ENCODE measurements at regions not wholly inside any gene's neighbourhood (a gene's known extent, or its start where the extent isn't known, plus 50 kb on each side); places are given as distances from the start of the nearest gene placed in this dataset.

DNA sequence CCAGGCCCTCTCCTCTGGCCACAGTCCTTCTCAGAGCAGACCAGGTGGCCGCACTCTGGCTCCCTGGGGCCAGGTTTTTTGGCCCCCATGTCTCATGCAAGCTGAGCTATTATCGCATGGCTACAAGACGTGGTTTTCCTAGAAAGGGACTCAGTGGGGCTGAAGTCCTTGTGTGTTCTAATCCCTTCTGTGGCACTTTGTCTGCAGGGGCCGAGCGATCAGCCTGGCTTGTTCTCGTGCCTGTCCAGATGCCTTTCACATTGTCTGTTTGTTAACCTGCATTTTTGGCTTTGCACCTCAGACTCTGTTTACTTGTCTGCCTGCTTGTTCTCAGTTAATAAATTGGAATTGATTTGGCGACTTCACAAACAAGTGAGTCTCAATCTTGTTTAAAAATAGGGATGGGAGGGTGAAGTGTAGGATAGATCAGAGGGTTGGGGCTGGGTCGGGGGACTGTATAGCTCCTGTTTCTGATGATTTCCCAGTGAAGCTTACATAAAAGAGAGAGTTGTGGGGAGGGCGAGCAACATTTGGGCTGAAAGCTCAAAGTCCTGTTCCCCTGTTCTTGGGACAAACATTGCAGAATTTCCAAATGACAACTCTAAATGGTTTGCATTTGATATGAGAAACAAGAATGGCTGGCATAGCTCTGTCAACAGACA lies 440.4 kb downstream of the COG6 start:
- H3K27ac Mint-ChIP-seq, result peak overlapping the region in 1 of 8 donors; percentile 5
- POLR2A ChIA-PET, result interaction anchor here (0.6 kb wide), 1 partner anchor 14 kb away, joined by 3 read pairs; no protein-coding TSS in a partner anchor

DNA sequence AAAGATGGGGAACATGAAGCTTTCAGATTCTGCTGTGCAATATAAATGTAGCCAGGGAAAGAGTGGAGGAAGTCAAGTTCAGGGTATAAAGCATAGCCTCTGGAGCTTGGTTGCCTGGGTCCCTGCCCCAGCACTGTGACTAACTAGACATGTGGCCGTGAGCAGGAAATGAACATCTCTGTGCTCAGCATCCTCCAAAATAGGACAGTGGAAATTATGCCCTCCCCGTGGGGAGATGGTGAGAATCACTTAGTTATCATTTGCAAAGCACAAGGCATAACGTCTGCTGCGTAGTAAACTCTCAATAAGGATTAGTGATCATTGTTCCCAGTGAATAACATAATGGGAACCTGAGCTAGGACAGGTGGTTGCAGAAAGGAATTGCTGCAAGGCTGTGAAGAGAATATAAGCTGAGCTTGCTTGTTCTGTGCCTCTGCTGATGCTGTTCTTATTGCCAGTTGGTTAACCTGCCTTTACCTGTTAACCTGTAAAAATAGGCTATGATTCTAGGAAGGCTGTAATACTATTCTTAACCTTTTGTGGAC lies 441.0 kb downstream of the COG6 start:
- no peaks in the 10 kb centered on the region for H3K9me3 ChIP-seq (ENCODE audit: low read length)
- Mint-ChIP-seq H3K27me3 (no peaks in the 10 kb centered on the region), H3K27ac (peak overlapping the region in 5 of 8 donors; percentile 1 to 51 (median 48)), H3K4me1 (peaks cover 10 to 17% (median 11%) of the 10 kb centered on the region in 3 donors), H3K9me3 (peaks cover 0 to 20% (median 7%) of the 10 kb centered on the region in 5 donors), H3K36me3 (peaks cover 0 to 18% (median 5%) of the 10 kb centered on the region in 3 donors), H3K4me3 (no peak overlapping the region)
- H3K4me3 ChIP-seq (ENCODE audit: low read length), result no peak overlapping the region
- peaks cover 12% of the 10 kb centered on the region for H3K4me1 ChIP-seq (ENCODE audit: insufficient read depth, low read length)
- DNase-seq, result peak in 2 of 5 donors; percentile 23 to 48
- ChIA-PET POLR2A (interaction anchor here (0.6 kb wide), 1 partner anchor 13 kb away, joined by 3 read pairs; no protein-coding TSS in a partner anchor), CTCF (interaction anchor here (1.2 kb wide), 3 partner anchors 18 to 219 kb away, joined by 3 to 4 read pairs (median 3); no protein-coding TSS in a partner anchor)
- no peaks in the 10 kb centered on the region for H3K36me3 ChIP-seq (ENCODE audit: insufficient read depth, low read length)
- no peak overlapping the region for H3K27ac ChIP-seq (ENCODE audit: low read depth, low read length)
- H3K27me3 ChIP-seq (ENCODE audit: insufficient read depth, low read length, poor library complexity, severe bottlenecking), result no peaks in the 10 kb centered on the region

More for the DNA sequence above, 440.4 kb downstream of the COG6 start:
- Histone ChIP-seq H3K27ac (ENCODE audit: low read depth, low read length) (no peak overlapping the region), H3K27me3 (ENCODE audit: insufficient read depth, low read length, poor library complexity, severe bottlenecking) (no peaks in the 10 kb centered on the region), H3K4me1 (ENCODE audit: insufficient read depth, low read length) (peaks cover 12% of the 10 kb centered on the region), H3K36me3 (ENCODE audit: insufficient read depth, low read length) (no peaks in the 10 kb centered on the region), H3K9me3 (ENCODE audit: low read length) (no peaks in the 10 kb centered on the region), H3K4me3 (ENCODE audit: low read length) (no peak overlapping the region)
- DNase-seq, result no peak
- no peaks in the 10 kb centered on the region for H3K27me3 Mint-ChIP-seq
- CTCF ChIA-PET, result interaction anchor here (1.2 kb wide), 2 partner anchors 18 to 220 kb away, joined by 3 to 4 read pairs; no protein-coding TSS in a partner anchor
- peaks cover 0 to 15% (median 5%) of the 10 kb centered on the region in 3 donors for H3K36me3 Mint-ChIP-seq
- H3K4me3 Mint-ChIP-seq, result no peak overlapping the region
- peaks cover 0 to 20% (median 7%) of the 10 kb centered on the region in 5 donors for H3K9me3 Mint-ChIP-seq
- peaks cover 10 to 12% (median 11%) of the 10 kb centered on the region in 3 donors for H3K4me1 Mint-ChIP-seq

DNA sequence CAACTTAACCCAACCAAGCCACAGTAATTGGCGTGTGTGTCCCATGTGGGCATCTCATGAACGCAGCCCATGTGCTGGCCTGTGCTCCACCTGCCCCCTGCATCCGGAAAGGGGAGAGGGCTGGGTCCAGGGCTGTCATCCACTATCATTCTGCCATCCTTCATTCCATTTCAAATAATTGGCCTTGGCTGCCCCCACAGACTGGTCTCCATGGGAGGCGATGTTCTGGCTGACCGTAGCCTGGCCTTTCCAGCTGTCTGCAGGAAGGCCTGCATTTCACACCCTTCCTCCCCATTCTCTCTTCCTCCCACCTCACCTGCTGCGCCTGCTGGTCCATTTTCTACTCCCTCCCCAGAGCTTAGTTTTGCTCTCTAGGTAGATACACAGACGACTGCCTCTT lies 442.8 kb downstream of the COG6 start:
- H3K4me3 Mint-ChIP-seq, result no peak overlapping the region
- ChIA-PET POLR2A (no interaction called here), CTCF (interaction anchor here (1.1 kb wide), 1 partner anchor 17 kb away, joined by 3 read pairs; no protein-coding TSS in a partner anchor)
- H3K27me3 Mint-ChIP-seq, result no peaks in the 10 kb centered on the region
- H3K27ac Mint-ChIP-seq, result peak overlapping the region in 1 of 8 donors; percentile 5
- peaks cover 0 to 20% (median 7%) of the 10 kb centered on the region in 5 donors for H3K9me3 Mint-ChIP-seq
- peaks cover 10 to 31% (median 20%) of the 10 kb centered on the region in 3 donors for H3K4me1 Mint-ChIP-seq
- H3K36me3 Mint-ChIP-seq, result peaks cover 0 to 18% (median 5%) of the 10 kb centered on the region in 3 donors
- Histone ChIP-seq H3K27me3 (ENCODE audit: insufficient read depth, low read length, poor library complexity, severe bottlenecking) (no peaks in the 10 kb centered on the region), H3K9me3 (ENCODE audit: low read length) (no peaks in the 10 kb centered on the region), H3K27ac (ENCODE audit: low read depth, low read length) (no peak overlapping the region), H3K36me3 (ENCODE audit: insufficient read depth, low read length) (no peaks in the 10 kb centered on the region), H3K4me1 (ENCODE audit: insufficient read depth, low read length) (peaks cover 12% of the 10 kb centered on the region), H3K4me3 (ENCODE audit: low read length) (no peak overlapping the region)
- no peak for DNase-seq

DNA sequence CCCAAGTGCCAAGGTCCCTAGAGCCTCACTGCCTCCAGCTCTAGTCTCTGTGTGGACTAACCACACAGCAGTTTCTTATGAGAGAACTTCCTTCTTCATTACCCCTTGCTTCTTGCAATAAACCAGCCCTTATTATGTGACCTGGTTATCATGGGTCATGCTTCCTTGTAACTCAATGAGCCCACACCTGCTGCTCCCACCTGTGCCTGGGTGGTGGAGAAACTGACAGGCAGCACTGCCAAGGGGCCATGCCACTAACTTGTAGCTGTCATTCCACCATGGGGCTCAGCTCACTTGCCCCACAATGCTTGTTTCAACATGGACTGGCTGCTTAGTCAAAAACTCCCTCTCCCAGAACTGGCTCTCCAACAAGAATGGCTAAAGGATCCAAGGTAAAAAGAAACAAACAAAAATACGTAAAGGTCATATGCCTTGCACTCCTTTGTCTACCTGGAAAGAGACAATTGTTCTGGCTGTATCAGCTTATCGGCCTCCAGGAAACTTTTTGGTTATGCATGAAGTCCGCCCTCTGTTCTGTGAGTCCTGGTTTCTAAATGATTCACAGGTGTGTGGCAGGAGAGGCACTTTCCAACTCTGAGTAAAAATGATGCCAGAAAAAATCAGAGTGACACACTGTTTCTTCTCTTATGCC lies 446.4 kb downstream of the COG6 start:
- H3K27ac ChIP-seq (ENCODE audit: low read depth, low read length), result no peak overlapping the region
- H3K9me3 Mint-ChIP-seq, result peaks cover 0 to 20% (median 7%) of the 10 kb centered on the region in 5 donors
- DNase-seq, result no peak
- H3K27me3 Mint-ChIP-seq, result peaks cover 0 to 2% of the 10 kb centered on the region in 2 donors
- no peaks in the 10 kb centered on the region for H3K36me3 ChIP-seq (ENCODE audit: insufficient read depth, low read length)
- no peaks in the 10 kb centered on the region for H3K9me3 ChIP-seq (ENCODE audit: low read length)
- H3K4me1 ChIP-seq (ENCODE audit: insufficient read depth, low read length), result no peaks in the 10 kb centered on the region
- no peak overlapping the region for H3K27ac Mint-ChIP-seq
- no peak overlapping the region for H3K4me3 ChIP-seq (ENCODE audit: low read length)
- no peaks in the 10 kb centered on the region for H3K27me3 ChIP-seq (ENCODE audit: insufficient read depth, low read length, poor library complexity, severe bottlenecking)
- H3K36me3 Mint-ChIP-seq, result peaks cover 0 to 18% (median 5%) of the 10 kb centered on the region in 3 donors
- ChIA-PET CTCF (interaction anchor here (1.1 kb wide), 1 partner anchor 10 kb away, joined by 4 read pairs; no protein-coding TSS in a partner anchor), POLR2A (no interaction called here)
- H3K4me1 Mint-ChIP-seq, result peaks cover under 1 to 19% (median 9%) of the 10 kb centered on the region in 3 donors
- no peak overlapping the region for H3K4me3 Mint-ChIP-seq

DNA sequence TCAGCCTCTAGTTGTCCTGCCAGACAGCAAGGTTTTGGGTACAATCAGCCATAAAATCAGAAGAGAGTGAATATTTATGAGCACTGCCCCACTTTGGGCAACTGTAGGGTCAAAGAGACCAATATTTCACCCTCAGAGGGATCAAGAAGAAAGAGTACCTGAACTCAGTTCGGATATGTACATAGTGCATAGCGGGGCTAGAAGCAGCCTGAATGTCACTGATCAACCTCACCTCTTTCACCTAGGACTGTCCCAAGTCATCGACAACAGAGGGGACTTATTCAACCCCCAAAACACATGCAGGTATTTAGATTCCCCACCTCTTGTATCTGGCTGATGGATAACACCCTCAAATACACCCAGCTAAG lies 446.9 kb downstream of the COG6 start:
- no peak overlapping the region for H3K4me3 Mint-ChIP-seq

DNA sequence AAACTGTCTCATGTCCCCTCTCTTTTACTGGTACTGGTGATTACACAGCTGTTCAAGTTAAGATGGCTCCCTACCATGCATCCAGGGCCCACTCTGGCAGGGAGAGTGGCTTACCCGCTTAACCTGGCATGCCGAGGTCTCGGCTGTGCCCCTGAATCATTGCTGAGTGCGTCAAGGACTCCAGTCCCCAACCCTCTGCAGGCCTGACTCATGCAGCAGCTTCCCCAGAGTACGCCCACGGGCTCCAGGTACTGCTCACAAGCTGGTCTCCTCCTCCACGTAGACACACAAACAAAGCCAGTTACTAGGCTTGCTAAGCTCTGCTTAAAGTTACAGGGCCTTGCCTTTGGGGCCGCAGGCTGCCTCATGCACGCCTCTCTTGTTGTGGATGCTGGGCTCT lies 447.4 kb downstream of the COG6 start:
- ChIA-PET POLR2A (no interaction called here), CTCF (no interaction called here)
- Histone ChIP-seq H3K27ac (ENCODE audit: low read depth, low read length) (no peak overlapping the region), H3K4me3 (ENCODE audit: low read length) (no peak overlapping the region), H3K36me3 (ENCODE audit: insufficient read depth, low read length) (no peaks in the 10 kb centered on the region), H3K9me3 (ENCODE audit: low read length) (no peaks in the 10 kb centered on the region), H3K27me3 (ENCODE audit: insufficient read depth, low read length, poor library complexity, severe bottlenecking) (no peaks in the 10 kb centered on the region), H3K4me1 (ENCODE audit: insufficient read depth, low read length) (no peaks in the 10 kb centered on the region)
- peaks cover 0 to 18% (median 9%) of the 10 kb centered on the region in 3 donors for H3K4me1 Mint-ChIP-seq
- H3K4me3 Mint-ChIP-seq, result no peak overlapping the region
- H3K9me3 Mint-ChIP-seq, result peaks cover 0 to 16% (median 7%) of the 10 kb centered on the region in 5 donors
- DNase-seq, result peak in 1 of 5 donors; percentile 49
- no peak overlapping the region for H3K27ac Mint-ChIP-seq
- H3K27me3 Mint-ChIP-seq, result peaks cover 0 to 4% of the 10 kb centered on the region in 2 donors
- peaks cover 0 to 18% (median 5%) of the 10 kb centered on the region in 3 donors for H3K36me3 Mint-ChIP-seq

More for the DNA sequence above, 446.9 kb downstream of the COG6 start:
- Histone ChIP-seq H3K4me1 (ENCODE audit: insufficient read depth, low read length) (no peaks in the 10 kb centered on the region), H3K27ac (ENCODE audit: low read depth, low read length) (no peak overlapping the region), H3K27me3 (ENCODE audit: insufficient read depth, low read length, poor library complexity, severe bottlenecking) (no peaks in the 10 kb centered on the region), H3K36me3 (ENCODE audit: insufficient read depth, low read length) (no peaks in the 10 kb centered on the region), H3K4me3 (ENCODE audit: low read length) (no peak overlapping the region), H3K9me3 (ENCODE audit: low read length) (no peaks in the 10 kb centered on the region)
- ChIA-PET CTCF (interaction anchor here (1.1 kb wide), 1 partner anchor 10 kb away, joined by 4 read pairs; no protein-coding TSS in a partner anchor), POLR2A (no interaction called here)
- Mint-ChIP-seq H3K36me3 (peaks cover 0 to 18% (median 5%) of the 10 kb centered on the region in 3 donors), H3K9me3 (peaks cover 0 to 20% (median 7%) of the 10 kb centered on the region in 5 donors), H3K4me1 (peaks cover 0 to 18% (median 9%) of the 10 kb centered on the region in 3 donors), H3K27me3 (peaks cover 0 to 4% of the 10 kb centered on the region in 2 donors), H3K27ac (no peak overlapping the region)
- no peak for DNase-seq

DNA sequence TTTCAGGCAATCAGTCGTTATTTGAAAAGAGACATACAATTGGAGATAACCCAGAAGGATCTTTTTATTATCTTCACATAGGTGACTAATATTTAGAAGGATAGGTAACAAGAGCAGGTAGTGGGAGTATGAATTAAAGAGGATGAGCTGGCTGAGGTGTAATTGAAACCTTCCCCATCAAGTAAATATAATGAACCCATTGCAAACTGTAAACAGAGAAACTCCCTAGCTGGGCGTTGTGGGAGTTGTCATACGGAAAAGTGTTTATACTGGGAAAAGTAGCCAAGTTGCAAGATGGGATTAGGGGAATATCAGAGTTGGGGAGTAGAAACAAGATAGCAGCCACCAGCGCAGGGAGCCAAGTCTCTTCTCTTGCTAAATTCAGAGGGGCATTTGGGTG lies 448.4 kb downstream of the COG6 start:
- H3K36me3 ChIP-seq (ENCODE audit: insufficient read depth, low read length), result no peaks in the 10 kb centered on the region
- peaks cover 0 to 11% (median 6%) of the 10 kb centered on the region in 5 donors for H3K9me3 Mint-ChIP-seq
- no peaks in the 10 kb centered on the region for H3K4me1 ChIP-seq (ENCODE audit: insufficient read depth, low read length)
- H3K4me3 ChIP-seq (ENCODE audit: low read length), result no peak overlapping the region
- no peak overlapping the region for H3K27ac Mint-ChIP-seq
- POLR2A ChIA-PET, result no interaction called here
- CTCF ChIA-PET, result no interaction called here
- no peak overlapping the region for H3K27ac ChIP-seq (ENCODE audit: low read depth, low read length)
- no peak for DNase-seq
- peaks cover 0 to 18% (median 9%) of the 10 kb centered on the region in 3 donors for H3K4me1 Mint-ChIP-seq
- H3K27me3 ChIP-seq (ENCODE audit: insufficient read depth, low read length, poor library complexity, severe bottlenecking), result no peaks in the 10 kb centered on the region
- H3K36me3 Mint-ChIP-seq, result peaks cover 0 to 12% (median under 1%) of the 10 kb centered on the region in 3 donors
- H3K4me3 Mint-ChIP-seq, result no peak overlapping the region
- peaks cover 0 to 4% of the 10 kb centered on the region in 2 donors for H3K27me3 Mint-ChIP-seq
- H3K9me3 ChIP-seq (ENCODE audit: low read length), result no peaks in the 10 kb centered on the region

Measured in CD8-positive, alpha-beta memory T cell (primary cell).